ENCODE measurements at regions not wholly inside any gene's neighbourhood (a gene's known extent, or its start where the extent isn't known, plus 50 kb on each side); places are given as distances from the start of the nearest gene placed in this dataset.

DNA sequence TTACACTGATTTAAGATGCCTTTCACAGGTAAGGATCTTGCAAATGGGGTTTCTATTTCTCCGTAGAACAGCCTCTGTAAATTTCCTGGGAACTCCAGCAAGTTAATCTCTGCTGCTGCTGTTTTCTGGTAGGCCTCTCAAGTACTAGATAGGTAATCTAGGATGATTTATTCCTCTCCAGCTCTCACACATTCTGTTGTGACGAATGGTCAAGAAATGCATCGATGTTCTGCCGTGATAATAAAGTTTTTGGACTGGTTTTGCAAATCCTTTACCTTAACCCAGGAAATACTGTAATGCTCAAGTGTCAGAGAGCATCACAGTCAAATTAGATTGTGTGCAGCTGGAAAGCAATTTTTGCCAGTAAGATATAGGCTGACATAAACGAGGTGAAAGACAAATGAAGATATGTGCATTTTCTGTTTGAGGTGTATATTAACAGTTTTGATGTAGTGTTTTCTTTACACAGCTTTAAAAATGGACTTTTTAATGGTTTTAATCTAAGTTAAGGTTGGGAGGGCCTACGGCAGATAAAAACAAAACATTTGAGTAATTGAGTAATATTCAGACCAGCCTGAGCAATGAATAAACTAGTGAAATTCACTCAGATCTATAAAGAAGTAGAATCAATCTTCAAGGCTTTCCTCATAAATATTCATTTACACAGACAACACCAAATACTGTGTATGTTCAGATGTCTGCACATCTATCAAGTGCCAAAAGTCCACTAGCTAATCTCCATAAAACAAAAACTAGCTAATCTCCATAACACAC is 300.6 kb upstream of the EDIL3 start:
- H3K4me3 Mint-ChIP-seq = no peak overlapping the region
- no peaks in the 10 kb centered on the region for H3K27me3 Mint-ChIP-seq
- H3K36me3 Mint-ChIP-seq = no peaks in the 10 kb centered on the region
- no peaks in the 10 kb centered on the region for H3K4me1 Mint-ChIP-seq
- H3K27ac Mint-ChIP-seq = no peak overlapping the region
- peaks cover 0 to 15% (median 0%) of the 10 kb centered on the region in 3 donors for H3K9me3 Mint-ChIP-seq

DNA sequence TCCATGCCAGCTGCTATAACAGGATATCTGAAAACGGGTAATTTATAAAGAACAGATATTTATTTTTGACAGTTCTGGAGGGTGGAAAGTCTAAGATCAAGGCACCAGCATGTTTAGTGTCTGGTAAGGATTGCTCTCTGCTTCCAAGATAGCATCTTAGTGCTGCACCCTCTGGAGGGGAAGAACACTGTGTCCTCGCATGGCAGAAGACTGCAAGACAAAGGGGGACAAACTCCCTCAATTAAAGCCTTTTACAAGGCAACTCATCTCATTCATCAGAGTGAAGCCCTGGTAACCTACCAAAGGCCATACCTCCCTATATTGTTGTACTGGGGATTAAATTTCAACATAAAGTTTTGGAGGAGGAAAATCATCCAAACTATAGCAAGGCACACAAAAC is 298.9 kb upstream of the EDIL3 start:
- Mint-ChIP-seq H3K27ac (no peak overlapping the region), H3K4me3 (no peak overlapping the region), H3K27me3 (no peaks in the 10 kb centered on the region), H3K9me3 (peaks cover 0 to 13% (median 0%) of the 10 kb centered on the region in 3 donors), H3K36me3 (no peaks in the 10 kb centered on the region), H3K4me1 (no peaks in the 10 kb centered on the region)

- no peak overlapping the region for H3K4me3 Mint-ChIP-seq
- H3K36me3 Mint-ChIP-seq = no peaks in the 10 kb centered on the region
- no peaks in the 10 kb centered on the region for H3K27me3 Mint-ChIP-seq
- H3K4me1 Mint-ChIP-seq = no peaks in the 10 kb centered on the region
- no peak overlapping the region for H3K27ac Mint-ChIP-seq
- H3K9me3 Mint-ChIP-seq = peaks cover 0 to 8% (median 0%) of the 10 kb centered on the region in 3 donors
Observed at GRCh38 chr5:84682531-84682930, 297.9 kb upstream of the EDIL3 start.

- no peak overlapping the region for H3K4me3 Mint-ChIP-seq
- H3K4me1 Mint-ChIP-seq = no peaks in the 10 kb centered on the region
- no peaks in the 10 kb centered on the region for H3K36me3 Mint-ChIP-seq
- no peak overlapping the region for H3K27ac Mint-ChIP-seq
- H3K27me3 Mint-ChIP-seq = no peaks in the 10 kb centered on the region
- no peaks in the 10 kb centered on the region for H3K9me3 Mint-ChIP-seq
Observed at GRCh38 chr5:84680908-84681307, 296.2 kb upstream of the EDIL3 start.

DNA sequence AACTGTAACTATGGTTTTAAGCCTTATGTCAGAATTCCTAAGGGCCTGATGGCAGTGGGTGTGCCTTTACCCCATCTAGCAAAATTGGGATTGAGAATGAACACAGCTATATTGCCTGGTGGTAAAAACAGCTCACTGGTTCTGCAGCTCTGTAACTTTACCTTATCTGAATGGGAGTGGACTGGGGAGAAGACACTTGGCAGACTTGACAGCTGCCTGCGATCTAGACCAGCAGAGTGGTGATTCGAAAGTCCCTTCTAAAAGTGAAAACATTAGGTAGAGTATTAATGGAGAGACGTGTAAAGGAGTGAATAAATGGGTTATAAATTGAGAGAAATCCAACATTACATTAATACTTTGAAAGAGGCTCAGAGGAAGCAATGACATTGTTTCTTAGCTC is 289.1 kb upstream of the EDIL3 start:
- H3K9me3 Mint-ChIP-seq = peaks cover 2 to 3% (median 3%) of the 10 kb centered on the region in 3 donors
- H3K4me3 Mint-ChIP-seq = no peak overlapping the region
- H3K27me3 Mint-ChIP-seq = no peaks in the 10 kb centered on the region
- H3K4me1 Mint-ChIP-seq = no peaks in the 10 kb centered on the region
- no peak overlapping the region for H3K27ac Mint-ChIP-seq
- H3K36me3 Mint-ChIP-seq = peaks cover 2% of the 10 kb centered on the region

- Mint-ChIP-seq H3K4me3 (no peak overlapping the region), H3K36me3 (peaks cover 2% of the 10 kb centered on the region), H3K27ac (no peak overlapping the region), H3K9me3 (peaks cover 2 to 3% (median 3%) of the 10 kb centered on the region in 3 donors), H3K4me1 (no peaks in the 10 kb centered on the region), H3K27me3 (no peaks in the 10 kb centered on the region)
Observed at GRCh38 chr5:84667576-84667975, 282.9 kb upstream of the EDIL3 start.

- peaks cover 0 to 5% (median 0%) of the 10 kb centered on the region in 3 donors for H3K9me3 Mint-ChIP-seq
- H3K4me3 Mint-ChIP-seq = no peak overlapping the region
- no peak overlapping the region for H3K27ac Mint-ChIP-seq
- no peaks in the 10 kb centered on the region for H3K4me1 Mint-ChIP-seq
- no peaks in the 10 kb centered on the region for H3K27me3 Mint-ChIP-seq
- no peaks in the 10 kb centered on the region for H3K36me3 Mint-ChIP-seq
Observed at GRCh38 chr5:84650429-84650828, 265.7 kb upstream of the EDIL3 start.

- Mint-ChIP-seq H3K4me3 (no peak overlapping the region), H3K9me3 (peaks cover 0 to 6% (median 3%) of the 10 kb centered on the region in 3 donors), H3K36me3 (no peaks in the 10 kb centered on the region), H3K27ac (no peak overlapping the region), H3K4me1 (no peaks in the 10 kb centered on the region), H3K27me3 (no peaks in the 10 kb centered on the region)
Observed at GRCh38 chr5:84647581-84647980, 262.9 kb upstream of the EDIL3 start.

- Mint-ChIP-seq H3K4me3 (no peak overlapping the region), H3K27ac (no peak overlapping the region), H3K27me3 (no peaks in the 10 kb centered on the region), H3K4me1 (no peaks in the 10 kb centered on the region), H3K9me3 (peaks cover 0 to 6% (median 3%) of the 10 kb centered on the region in 3 donors), H3K36me3 (no peaks in the 10 kb centered on the region)
Observed at GRCh38 chr5:84642795-84643194, 258.1 kb upstream of the EDIL3 start.

DNA sequence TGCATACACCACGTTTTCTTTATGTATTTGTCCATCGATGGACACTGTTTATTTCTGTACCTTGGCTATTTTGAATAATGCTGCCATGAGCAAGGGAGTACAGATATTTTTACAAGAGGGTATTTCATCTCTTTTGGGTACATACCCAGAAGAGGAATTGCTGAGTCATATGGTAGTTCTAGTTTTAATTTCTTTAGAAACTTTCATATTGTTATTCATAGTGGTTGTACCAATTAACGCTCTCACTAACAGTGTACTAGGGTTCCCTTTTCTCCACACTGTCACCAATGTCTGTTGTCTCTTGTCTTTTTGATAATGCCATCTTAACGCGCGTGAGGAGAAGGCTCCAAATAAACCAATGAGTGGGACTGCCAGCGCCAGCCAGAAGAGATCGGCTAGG is 257.6 kb upstream of the EDIL3 start:
- Mint-ChIP-seq H3K27me3 (no peaks in the 10 kb centered on the region), H3K36me3 (no peaks in the 10 kb centered on the region), H3K9me3 (peaks cover 0 to 3% (median 3%) of the 10 kb centered on the region in 3 donors), H3K27ac (no peak overlapping the region), H3K4me1 (no peaks in the 10 kb centered on the region), H3K4me3 (no peak overlapping the region)

DNA sequence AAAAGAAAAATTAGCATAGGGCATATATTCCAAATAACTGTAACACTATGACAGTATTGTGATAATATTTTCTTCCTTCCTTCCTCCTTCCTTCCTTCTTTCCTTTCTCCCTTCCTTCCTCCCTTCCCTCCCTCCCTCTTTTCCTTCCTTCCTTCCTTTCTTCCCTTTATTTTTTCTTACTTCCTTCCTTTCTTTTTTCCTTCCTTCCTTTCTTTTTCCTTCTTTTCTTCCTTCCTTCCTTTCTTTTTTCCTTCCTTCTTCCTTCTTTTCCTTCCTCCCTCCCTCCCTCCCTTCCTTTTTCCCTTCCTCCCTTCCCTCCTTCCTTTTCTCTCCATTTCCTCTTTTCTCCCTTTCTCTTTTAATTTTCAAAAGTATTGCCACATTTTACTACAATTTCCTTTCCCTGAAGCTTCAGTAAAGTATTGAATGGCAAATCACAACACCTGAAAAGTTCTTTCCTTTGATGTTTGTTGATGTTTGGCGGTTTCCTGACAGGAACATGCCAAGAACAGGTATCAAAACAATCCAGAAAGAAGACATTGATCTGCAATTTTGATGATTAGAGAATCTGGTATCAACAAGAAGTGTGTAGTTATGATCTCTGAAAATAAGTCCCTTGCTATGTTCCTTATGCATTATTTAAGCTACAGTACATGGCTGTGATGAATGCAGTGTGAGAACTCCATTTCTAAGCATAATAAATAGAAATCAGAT is 253.1 kb upstream of the EDIL3 start:
- Mint-ChIP-seq H3K9me3 (no peaks in the 10 kb centered on the region), H3K4me3 (no peak overlapping the region), H3K27ac (no peak overlapping the region)

DNA sequence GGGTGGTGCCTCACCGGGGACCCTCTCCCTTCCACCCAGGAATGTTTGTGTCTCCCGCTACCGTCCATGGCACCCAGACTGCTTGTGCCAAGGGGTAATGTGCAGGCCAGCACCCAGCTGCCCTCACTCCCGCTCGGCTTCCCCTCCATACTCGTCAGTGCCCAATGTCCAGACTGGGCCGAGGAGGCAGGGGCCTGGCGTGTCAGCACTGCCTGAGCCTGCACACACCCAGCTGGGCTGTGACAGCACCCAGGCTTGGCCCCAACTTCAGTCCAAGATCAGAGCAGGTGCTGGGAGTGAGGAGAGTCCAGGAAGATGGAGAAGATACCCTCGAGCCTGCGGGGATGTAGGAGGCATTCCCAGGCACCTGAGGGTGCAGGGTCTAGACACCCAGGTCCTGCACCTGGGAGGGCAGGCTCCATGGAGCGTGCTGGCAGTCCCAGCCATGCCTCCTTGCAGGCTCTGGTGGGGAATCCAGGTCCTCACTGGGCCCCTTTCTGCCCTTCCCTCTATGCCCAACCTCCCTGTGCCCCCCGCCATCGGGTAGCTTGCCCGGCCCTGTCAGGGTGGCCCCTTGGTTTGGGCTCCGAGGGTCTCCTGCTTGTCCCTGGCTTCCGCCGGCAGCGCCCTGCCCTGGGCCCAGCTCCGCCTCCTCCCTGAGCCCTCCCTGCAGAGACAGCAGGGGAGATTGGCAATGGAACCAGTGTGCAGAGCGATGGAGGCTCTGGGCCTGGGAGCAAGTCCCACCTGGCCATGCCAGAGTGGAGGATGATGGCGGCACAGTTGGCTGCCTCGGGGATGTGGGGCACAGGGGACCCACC is 250.8 kb upstream of the EDIL3 start:
- no peaks in the 10 kb centered on the region for H3K9me3 Mint-ChIP-seq
- H3K27ac Mint-ChIP-seq = no peak overlapping the region
- H3K36me3 Mint-ChIP-seq = no peaks in the 10 kb centered on the region
- H3K4me1 Mint-ChIP-seq = no peaks in the 10 kb centered on the region
- no peaks in the 10 kb centered on the region for H3K27me3 Mint-ChIP-seq
- no peak overlapping the region for H3K4me3 Mint-ChIP-seq

More for the DNA sequence above, 253.1 kb upstream of the EDIL3 start:
- no peaks in the 10 kb centered on the region for H3K36me3 Mint-ChIP-seq
- no peaks in the 10 kb centered on the region for H3K27me3 Mint-ChIP-seq
- no peaks in the 10 kb centered on the region for H3K4me1 Mint-ChIP-seq

- no peaks in the 10 kb centered on the region for H3K9me3 Mint-ChIP-seq
- no peaks in the 10 kb centered on the region for H3K27me3 Mint-ChIP-seq
- H3K27ac Mint-ChIP-seq = no peak overlapping the region
- no peaks in the 10 kb centered on the region for H3K36me3 Mint-ChIP-seq
- H3K4me3 Mint-ChIP-seq = no peak overlapping the region
- peaks cover 0 to 2% (median 0%) of the 10 kb centered on the region in 3 donors for H3K4me1 Mint-ChIP-seq
Observed at GRCh38 chr5:84634256-84634655, 249.6 kb upstream of the EDIL3 start.

DNA sequence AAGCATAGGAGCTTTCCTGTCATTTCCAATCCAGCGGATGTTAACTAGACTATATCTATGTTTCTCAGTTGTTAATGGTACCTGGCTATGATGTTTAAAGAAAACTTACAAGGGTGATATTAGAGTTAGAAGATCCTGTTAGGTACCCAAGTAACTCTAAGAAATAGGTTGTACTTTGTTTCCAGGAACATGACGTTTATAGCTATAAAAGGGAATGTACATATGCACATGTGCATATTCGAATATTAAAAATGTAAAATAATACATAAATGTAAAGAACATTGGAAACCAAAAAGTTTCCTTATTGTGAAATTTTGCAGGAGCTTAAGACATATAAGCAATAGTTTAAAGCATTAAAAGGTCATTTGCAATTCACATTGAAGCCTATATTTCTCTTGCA is 247.7 kb upstream of the EDIL3 start:
- Mint-ChIP-seq H3K27me3 (no peaks in the 10 kb centered on the region), H3K36me3 (no peaks in the 10 kb centered on the region), H3K4me3 (no peak overlapping the region), H3K27ac (no peak overlapping the region), H3K9me3 (no peaks in the 10 kb centered on the region), H3K4me1 (peaks cover 0 to 2% (median 0%) of the 10 kb centered on the region in 3 donors)

- peaks cover 0 to 2% (median 0%) of the 10 kb centered on the region in 3 donors for H3K4me1 Mint-ChIP-seq
- H3K4me3 Mint-ChIP-seq = no peak overlapping the region
- no peaks in the 10 kb centered on the region for H3K27me3 Mint-ChIP-seq
- no peaks in the 10 kb centered on the region for H3K9me3 Mint-ChIP-seq
- no peak overlapping the region for H3K27ac Mint-ChIP-seq
- no peaks in the 10 kb centered on the region for H3K36me3 Mint-ChIP-seq
Observed at GRCh38 chr5:84628918-84629317, 244.2 kb upstream of the EDIL3 start.
